ENCODE measurements at regions not wholly inside any gene's neighbourhood (a gene's known extent, or its start where the extent isn't known, plus 50 kb on each side); places are given as distances from the start of the nearest gene placed in this dataset.

DNA sequence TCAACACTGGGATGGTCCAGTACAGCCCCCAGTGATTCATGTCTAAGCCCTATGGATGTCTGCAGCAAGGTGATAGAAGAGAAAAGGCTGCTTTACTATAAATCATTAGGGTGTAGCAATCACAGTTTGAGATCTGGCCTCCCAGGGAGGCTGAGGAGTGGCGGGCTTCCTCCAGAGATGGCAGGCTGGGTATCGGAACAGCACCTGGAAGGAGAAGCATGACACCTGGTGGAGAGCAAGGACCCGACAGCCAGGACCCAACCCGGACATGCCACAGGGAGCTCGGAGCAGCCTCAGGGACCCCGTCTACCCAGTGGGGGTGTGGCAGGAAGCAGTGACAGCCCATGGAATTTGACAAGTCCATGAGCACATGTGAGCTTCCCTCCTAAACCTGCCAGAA, 114.8 kb upstream of the CD93 start:
- DNase-seq: no peak

DNA sequence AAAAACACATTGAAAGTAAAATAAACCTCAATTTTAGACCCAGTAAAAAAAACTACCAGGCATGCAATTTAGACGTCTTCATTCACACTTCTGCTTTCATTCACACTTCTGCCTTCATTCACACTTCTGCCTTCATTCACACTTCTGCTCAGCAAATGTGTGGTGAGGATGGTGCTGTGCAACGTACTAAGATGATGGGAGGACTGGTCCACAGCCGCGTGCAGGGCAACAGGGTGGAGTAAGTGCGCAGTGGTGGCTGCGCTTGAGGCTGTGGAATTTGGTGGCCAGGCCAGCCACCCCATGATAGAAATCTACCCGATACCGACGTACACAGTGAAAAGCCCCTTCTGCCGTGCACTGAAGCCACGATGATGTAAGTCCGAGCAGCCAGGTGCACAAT, 114.3 kb upstream of the CD93 start:
- DNase-seq: no peak

DNA sequence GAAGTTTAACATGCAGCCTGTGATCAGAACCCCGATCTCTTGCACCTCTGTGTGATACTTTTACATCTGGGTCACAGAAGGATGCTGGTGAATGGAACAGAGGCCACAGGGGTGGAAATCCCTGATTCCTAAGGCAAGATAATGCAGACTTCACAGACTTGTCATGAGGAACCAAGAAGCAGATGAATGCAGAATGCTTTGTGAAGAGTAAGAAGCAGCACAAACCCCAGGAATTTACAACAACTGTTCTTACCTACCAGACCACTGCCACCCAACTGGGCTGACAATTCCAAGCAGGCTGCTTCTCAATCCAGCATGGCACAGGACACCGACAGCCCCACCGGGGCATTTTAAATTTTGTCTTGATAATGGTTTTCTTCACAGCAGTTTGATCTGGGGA, 113.2 kb upstream of the CD93 start:
- no peak for DNase-seq

DNA sequence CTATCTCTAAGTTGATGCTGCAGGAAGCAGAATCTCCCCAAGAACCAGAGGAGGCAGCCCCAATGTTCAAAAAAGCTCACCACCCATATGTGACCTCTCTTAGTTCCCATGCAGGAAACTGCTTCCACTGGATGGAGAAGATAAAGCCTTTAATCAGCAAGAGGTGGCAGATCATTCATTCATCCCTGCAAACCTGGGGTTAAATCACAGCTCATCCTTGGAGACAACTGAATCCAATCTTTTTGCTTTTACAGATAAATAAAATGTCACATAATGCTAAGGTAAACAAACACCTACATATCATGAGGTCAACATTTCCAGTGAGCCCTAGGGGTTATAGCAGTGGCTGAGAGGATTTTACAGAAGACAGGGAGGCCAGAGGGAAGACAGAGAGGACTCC, 112.7 kb upstream of the CD93 start:
- DNase-seq: no peak

DNA sequence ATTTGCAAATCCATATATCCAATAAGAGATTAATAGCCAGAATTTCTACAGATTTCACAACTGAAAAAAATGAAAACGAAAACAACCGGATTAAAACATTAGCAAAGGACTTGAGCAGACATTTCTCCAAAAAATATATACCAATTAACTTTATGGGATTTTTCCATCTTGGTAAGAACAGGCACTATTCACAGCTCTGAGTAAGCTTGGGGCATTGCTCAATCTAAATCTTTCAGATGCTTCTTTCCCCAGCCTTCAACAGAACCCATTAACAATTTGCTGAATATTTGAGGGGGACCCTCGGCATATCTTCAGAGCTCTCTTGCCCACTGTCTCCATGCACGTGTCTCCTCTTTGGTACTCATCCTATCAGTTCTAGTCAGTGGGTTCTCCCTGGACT, 111.7 kb upstream of the CD93 start:
- no peak for DNase-seq

DNA sequence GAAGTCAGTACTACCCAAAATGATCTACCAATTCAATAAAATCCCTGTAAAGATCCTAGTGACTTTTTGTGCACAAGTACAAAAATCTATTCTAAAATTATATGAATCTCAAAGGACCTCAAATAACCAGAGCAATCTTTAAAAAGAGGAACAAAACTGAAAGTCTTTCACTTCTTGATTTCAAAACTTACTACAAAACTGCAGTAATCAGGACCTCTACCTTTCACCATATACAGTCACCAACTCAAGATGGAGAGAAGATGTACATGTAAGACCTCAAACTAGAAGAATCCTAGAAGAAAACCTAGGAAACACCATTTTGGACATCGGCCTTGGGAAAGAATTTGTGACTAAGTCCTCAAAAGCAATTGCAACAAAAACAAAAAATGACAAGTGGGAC, 109.5 kb upstream of the CD93 start:
- no peak for DNase-seq

DNA sequence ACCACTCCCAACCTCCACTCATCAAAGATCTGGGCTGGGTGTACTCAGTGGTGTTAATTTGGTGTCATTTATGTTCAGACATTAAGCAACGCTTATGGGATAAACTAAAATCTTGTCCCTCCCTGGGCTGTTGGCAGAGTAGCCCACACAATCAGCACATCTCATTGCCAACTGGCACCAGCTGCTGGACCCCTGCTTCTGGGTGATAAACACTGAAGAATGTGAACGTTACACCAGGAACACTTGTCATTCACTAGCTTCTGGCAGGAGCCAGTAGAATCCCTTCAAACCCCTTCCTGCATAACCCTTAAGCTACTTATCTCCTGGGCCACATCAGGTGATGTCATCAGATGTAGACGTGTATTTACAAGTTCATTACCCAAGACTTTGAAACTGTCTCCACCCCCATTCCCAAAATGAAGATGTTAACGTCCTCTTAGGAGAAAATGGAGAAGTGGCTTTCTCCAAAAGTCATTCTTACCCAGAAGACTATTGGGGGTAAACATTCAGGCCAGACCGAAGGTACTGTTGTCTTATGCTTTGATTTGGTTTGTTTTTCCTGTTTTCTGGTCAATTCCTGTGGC, 107.8 kb upstream of the CD93 start:
- no peak for DNase-seq

- no peak for DNase-seq
These were observed 106.3 kb upstream of the CD93 start for GRCh38 chr20:23192469-23192868.

DNA sequence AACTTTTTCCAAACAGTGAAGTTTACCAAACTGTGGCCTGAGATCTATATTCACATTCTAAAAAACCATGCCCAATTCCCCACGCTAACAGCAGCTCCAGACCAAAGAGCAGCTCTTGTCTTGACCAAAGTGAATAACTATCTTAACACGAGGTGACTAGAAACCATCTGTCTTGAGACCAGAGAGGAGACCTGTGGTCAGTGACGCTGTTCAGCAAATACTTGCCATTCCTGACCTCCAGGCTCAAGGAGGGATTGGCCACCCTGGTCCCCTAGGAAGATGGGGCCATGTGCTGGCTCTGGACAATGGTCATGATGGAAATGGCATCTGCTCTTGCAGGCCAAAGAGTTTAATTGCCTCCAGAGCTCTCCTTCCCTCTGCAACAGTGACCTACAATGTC, 104.4 kb upstream of the CD93 start:
- DNase-seq: no peak

DNA sequence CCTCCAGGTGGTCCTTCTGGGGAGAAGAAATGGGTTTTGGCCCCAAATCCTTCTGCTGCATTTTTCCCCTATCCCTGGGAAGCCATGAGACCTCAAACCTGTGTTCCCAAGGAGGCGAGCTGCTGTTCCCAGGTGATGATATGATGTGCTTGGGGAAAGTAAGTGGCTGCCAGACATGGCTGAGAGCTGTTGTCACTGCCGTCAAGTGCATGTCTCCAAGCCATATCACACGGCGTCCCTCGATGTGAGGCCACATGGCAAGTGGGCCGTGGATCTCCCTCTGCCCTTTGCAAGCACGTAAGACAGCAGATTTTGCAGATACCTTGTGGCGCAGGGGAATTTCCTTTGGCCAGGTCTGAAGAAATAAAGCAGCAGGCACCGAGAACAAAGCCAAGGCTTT, 103.7 kb upstream of the CD93 start:
- no peak for DNase-seq

- DNase-seq: no peak
These were observed 103.2 kb upstream of the CD93 start for GRCh38 chr20:23189341-23189740.

DNA sequence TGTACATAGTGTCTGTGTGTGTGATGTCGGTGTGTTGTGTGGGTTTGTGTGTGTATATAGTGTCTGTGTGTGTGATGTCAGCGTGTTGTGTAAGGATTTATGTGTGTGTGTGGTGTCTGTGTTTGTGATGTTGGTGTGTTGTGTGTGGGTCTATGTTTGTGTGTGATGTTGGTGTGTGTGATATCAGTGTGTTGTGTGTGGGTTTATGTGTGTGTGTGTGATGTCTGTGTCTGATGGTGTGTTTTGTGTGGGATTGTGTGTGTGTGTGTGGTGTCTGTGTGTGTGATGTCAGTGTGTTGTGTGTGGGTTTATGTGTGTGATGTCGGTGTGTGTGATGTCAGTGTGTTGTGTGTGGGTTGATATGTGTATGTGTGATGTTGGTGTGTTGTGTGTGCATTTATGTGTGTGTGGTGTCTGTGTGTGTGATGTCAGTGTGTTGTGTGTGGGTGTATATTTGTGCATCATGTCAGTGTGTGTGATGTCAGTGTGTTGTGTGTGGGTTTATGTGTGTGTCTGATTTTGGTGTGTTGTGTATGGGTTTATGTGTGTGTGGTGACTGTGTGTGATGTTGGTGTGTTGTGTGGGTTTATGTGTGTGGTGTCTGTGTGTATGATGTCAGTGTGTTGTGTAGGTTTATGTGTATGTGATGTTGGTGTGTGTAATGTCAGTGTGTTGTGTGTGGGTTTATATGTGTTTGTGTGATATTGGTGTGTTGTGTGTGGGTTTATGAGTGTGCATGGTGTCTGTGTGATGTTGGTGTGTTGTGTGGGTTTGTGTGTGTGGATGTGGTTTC, 102.4 kb upstream of the CD93 start:
- no peak for DNase-seq

GRCh38 chr20:23187751-23188150, 101.6 kb upstream of the CD93 start:
- no peak for DNase-seq

DNA sequence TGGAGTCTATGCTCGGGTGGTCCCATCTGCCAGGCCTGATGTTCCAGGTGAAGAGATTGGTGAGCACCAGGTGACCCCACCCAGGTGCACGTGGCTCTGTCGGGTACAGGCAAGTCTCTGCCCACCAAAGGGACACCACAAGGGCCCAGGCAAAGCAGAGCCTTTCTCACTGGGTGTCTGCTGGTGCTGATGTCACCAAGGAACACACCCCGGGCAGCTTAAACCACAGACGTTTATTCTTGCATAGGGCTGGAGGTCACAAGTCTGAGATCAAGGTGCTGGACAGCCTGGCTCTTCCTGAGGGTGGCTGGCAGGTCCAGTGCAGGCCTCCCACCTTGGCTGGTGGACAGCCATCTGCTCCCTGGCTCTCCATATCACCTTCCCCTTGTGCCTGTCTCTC, 100.7 kb upstream of the CD93 start:
- DNase-seq: no peak

DNA sequence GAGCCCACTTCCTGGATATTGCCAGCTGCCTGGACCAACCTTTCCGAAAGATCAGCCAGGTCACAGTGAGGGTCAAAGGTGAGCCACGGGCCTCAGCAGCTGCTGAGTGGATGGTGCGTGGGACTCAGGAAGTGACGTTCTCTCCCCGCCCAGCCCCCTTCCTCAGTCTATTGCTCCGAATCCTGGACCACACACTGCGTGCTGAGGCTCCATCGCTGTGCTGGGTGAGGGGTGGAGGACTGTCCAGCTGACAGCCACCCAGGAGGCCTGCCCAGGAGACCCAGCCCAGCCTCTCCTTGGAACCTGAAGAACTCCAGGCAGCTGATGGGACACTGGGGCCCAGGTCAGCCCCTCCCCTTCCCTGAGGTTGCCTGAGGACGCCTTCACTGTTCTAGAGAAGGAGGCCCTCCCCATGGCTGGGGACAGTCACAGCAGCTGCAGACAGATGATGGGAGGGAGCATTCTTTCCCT, 94.4 kb upstream of the CD93 start:
- DNase-seq: no peak

- DNase-seq: no peak
These were observed 93.8 kb upstream of the CD93 start for GRCh38 chr20:23179766-23180403.

GRCh38 chr20:23178806-23179205, 92.7 kb upstream of the CD93 start:
- peak in 1 of 2 donors; percentile 77 for DNase-seq

DNA sequence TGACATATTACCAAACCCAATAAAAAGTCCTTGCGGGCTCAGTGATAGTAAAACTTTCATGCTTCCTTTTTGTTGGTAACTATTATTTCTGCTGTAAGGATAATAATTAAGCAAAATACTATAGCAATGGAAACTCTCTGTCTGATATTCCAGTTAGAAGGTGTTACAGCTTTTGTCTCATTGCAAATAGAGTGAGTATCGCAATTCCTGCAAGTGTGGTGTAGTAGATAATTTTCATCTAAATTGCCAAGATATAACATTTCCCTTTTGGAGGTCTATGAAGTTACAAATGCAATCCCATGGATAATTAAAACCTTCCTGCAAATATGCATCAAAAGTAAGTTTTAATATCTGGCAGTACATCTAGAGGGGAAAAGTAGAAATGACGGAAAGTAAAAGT, 88.7 kb upstream of the CD93 start:
- DNase-seq: no peak

DNA sequence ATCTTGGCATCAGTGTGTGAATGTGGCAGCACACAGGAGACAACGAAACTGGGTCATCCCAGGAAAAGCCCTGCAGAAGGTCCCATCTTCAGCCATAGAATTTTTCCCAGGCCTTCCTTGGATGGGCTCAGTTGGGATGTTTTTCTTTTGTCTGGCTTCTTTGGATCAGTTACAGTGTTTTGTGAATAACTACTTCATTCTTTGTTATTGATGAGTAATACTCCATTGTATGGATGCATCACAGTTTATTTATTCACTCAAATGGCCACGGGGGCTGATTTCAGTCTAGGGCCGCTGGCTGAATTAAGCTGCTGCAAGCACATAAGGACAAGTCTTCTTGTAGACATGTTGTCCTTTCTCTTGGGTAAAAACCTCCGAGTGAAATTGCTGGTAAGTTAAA, 81.3 kb upstream of the CD93 start:
- no peak for DNase-seq

- DNase-seq: no peak
These were observed 80.4 kb upstream of the CD93 start for GRCh38 chr20:23166563-23166962.

- no peak for DNase-seq
These were observed 79.8 kb upstream of the CD93 start for GRCh38 chr20:23165964-23166363.

DNA sequence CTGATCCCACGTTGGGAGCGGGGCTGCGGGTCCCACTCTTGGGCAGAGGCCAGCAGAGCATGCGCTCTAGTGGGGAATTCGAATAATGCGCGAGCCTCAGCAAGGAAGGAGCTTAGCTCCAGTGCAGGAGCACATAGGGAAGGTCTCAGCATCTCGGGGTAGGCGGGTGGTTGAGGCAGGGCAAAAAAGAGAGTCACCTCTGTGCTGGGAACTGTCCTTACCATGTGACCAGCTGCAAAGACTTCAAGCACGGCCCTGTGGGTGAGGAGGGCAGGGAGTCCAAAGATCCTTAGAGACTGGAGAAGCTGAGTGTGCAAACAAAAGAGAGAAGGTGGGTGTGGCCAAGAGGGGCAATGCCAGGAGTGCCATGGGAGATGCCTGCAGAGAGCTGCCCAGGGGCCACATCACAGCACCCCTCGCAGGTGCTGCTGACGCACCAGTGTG, 79.2 kb upstream of the CD93 start:
- no peak for DNase-seq

- DNase-seq: no peak
These were observed 78.1 kb upstream of the CD93 start for GRCh38 chr20:23164176-23164601.

DNA sequence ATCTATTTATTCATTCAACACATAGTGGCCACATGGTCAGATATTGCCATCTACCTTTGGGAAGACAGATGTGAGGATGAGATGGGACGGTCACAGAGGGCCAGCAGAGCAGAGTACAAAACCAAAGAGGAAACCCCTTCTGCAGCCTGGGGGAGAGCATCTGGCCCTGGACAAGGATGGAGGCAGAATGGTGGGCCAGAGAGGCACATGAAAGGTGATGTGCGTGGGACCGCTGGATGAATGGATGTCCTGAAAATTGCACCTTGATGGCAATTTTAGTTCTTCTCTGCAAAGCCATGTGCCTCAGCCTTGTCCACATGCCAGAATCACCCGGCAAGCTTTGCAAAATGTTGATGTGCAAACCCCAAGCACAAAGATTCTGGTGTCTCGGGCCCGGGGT, 77.4 kb upstream of the CD93 start:
- DNase-seq: no peak

All from bone marrow (tissue), 2 donors.